ELF-1 (cell line): ENCODE measurements at regions not wholly inside any gene's neighbourhood (a gene's known extent, or its start where the extent isn't known, plus 50 kb on each side); places are given as distances from the start of the nearest gene placed in this dataset.
"Not testable (repeated sequence)": the region's sequence is repeated elsewhere in the genome, so short reads cannot be mapped to it uniquely, and the experiment has no call there.

Source experiments
- DNase-seq: peaks from one replicate; pipeline ENCODE4 v3.0.0-alpha.2; 2016; ENCODE audit warnings: low read depth, low spot score

- DNase-seq = no peak
These were observed 71.4 kb upstream of the SERP2 start for GRCh38 chr13:44302233-44302632.

- no peak for DNase-seq
These were observed 70.6 kb upstream of the SERP2 start for GRCh38 chr13:44302940-44303575.

GRCh38 chr13:44303681-44304432 is 69.8 kb upstream of the SERP2 start:
- DNase-seq = no peak

- DNase-seq = no peak
These were observed 69.2 kb upstream of the SERP2 start for GRCh38 chr13:44304433-44304725.

- DNase-seq = peak; percentile 19
These were observed 68.3 kb upstream of the SERP2 start for GRCh38 chr13:44305286-44305685.

GRCh38 chr13:44305917-44306370 is 67.7 kb upstream of the SERP2 start:
- peak; percentile 29 for DNase-seq

- DNase-seq = peak; percentile 86
These were observed 67.0 kb upstream of the SERP2 start for GRCh38 chr13:44306371-44307192.

GRCh38 chr13:44307255-44307654 is 66.4 kb upstream of the SERP2 start:
- DNase-seq = no peak

- DNase-seq = no peak
These were observed 65.8 kb upstream of the SERP2 start for GRCh38 chr13:44307844-44308243.

- DNase-seq = no peak
These were observed 65.3 kb upstream of the SERP2 start for GRCh38 chr13:44308352-44308751.

- DNase-seq = no peak
These were observed 63.5 kb upstream of the SERP2 start for GRCh38 chr13:44309794-44310757.

- DNase-seq = no peak
These were observed 62.4 kb upstream of the SERP2 start for GRCh38 chr13:44311011-44311780.

GRCh38 chr13:44312131-44312530 is 61.5 kb upstream of the SERP2 start:
- no peak for DNase-seq

- no peak for DNase-seq
These were observed 60.6 kb upstream of the SERP2 start for GRCh38 chr13:44312834-44313551.

- no peak for DNase-seq
These were observed 60.0 kb upstream of the SERP2 start for GRCh38 chr13:44313674-44314073.

GRCh38 chr13:44314160-44314559 is 59.5 kb upstream of the SERP2 start:
- not testable (repeated sequence) for DNase-seq

GRCh38 chr13:44317752-44318151 is 55.9 kb upstream of the SERP2 start:
- no peak for DNase-seq

- no peak for DNase-seq
These were observed 55.5 kb upstream of the SERP2 start for GRCh38 chr13:44318161-44318560.

- DNase-seq = no peak
These were observed 53.0 kb upstream of the SERP2 start for GRCh38 chr13:44320611-44321010.

- no peak for DNase-seq
These were observed 51.7 kb upstream of the SERP2 start for GRCh38 chr13:44321961-44322360.
